HG03571 (cell line): ENCODE measurements at regions not wholly inside any gene's neighbourhood (a gene's known extent, or its start where the extent isn't known, plus 50 kb on each side); places are given as distances from the start of the nearest gene placed in this dataset.

Source experiments
- ATAC-seq: cut with Tn5 transposase; IDR thresholded peaks from one replicate; pipeline ENCODE4 v1.9.1; 2021; ENCODE audit not compliant: unreplicated experiment

DNA sequence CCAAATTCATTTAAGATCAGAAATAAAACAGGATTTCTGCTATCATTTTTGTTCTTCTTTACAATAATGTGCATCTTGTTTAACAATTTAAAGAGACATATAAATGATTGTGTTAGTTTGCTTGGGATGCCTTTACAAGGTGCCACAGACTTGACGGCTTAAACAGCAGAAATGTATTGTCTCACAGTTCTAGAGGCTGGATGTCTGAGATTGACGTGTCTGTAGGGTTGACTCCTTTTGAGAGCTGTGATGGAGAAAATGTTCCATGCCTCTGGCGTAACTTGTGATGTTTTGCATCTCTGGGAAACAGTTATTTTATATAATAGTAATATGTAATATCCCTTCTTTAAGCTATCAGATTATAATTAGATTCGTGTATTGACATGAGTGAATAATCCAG lies 1091.6 kb upstream of the PRMT6 start:
- ATAC-seq = no peak

DNA sequence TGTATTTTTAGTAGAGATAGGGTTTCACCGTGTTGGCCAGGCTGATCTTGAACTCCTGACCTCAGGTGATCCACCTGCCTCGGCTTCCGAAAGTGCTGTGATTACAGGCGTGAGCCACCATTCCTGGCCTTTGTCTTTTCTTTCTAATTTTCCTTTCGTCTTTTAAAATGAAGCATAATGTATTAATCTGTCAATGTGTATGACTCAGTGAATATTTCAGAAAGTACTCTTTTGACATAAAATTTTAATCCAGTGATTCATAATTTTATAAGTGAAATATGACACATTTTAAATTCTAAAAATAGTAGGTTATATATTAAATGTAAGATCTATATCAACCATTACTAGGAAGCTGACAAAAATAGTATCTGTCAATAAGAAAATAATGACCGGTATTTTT lies 1059.0 kb upstream of the PRMT6 start:
- no peak for ATAC-seq

DNA sequence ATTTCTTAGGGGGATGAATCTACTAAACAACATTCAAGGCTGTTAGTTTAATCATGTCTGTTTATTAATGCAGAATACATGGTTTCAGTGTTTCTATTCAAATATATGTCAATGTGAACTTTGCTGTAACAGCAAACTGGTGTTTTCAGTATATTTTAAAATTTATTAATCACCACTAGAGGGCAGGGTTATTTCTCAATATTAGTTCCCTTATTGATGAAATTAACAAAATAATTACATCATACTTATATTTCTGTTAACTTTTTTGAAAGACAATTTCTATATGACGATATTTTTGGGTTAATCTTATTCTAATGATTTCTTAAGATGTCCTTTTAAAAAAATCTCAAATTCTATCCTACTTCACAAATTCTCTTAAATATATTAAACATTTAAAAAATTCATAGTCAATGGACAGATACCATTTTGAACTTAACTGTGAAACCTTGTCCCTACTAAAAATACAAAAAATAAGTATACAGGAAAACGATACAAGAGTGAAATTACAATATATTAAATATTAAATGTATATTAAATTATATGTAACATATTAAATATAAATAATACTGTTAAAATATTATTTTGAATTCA lies 1034.1 kb upstream of the PRMT6 start:
- no peak for ATAC-seq

DNA sequence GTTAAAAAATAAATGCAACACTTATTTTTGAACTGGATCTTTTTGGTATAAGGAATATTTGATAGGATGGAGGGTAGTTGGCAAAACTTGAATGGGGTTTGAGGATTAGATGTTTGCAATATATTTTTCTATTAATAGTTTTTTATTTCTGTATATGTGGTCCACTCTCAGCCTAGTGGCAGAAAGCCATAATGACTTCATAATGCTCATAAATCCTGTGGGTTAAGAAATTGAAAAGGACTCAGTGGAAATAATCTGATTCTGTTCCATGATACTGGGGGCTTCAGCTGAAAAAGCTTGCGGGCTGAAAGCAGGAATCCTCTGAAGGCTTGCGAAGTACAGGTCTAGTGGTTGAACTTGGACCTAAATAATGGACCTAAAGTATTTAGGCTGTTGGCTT lies 1028.6 kb upstream of the PRMT6 start:
- no peak for ATAC-seq

DNA sequence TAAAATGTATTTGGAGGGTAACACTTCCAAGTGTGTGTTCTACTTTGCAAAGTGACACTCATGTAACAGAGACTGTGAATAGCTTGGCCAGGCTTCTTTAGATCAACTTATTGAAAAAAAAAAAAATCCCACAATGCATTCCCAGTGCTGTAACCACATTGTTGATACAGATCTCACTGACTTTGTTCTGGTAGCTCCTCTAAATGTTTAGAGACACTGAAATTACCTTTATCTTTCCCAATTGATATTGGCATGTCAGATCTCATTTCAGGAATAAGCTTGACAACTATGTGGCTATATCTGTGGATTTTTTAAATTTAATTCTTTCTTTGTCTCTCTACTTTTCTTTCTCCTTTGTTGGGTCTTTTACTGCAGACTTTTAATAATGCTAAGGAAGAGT lies 1018.9 kb upstream of the PRMT6 start:
- no peak for ATAC-seq

DNA sequence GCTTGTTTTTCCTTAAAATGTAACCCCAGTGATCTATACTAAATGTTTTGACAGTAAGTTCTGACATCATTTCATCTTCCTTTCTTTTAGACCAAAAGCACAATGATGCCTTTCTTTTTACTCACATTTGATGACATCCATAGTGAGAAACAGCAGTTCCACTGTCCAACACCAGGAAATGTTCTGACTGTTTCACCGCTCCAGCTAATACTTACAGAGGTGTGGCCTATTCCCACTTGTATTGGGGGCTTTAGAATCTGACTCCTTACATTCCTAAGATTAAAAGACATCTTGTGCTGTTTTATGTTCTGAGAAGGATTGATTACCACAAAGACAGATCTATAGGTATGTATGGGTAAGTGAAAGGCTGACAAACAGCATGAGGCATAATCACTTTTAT lies 1018.2 kb upstream of the PRMT6 start:
- ATAC-seq = no peak

DNA sequence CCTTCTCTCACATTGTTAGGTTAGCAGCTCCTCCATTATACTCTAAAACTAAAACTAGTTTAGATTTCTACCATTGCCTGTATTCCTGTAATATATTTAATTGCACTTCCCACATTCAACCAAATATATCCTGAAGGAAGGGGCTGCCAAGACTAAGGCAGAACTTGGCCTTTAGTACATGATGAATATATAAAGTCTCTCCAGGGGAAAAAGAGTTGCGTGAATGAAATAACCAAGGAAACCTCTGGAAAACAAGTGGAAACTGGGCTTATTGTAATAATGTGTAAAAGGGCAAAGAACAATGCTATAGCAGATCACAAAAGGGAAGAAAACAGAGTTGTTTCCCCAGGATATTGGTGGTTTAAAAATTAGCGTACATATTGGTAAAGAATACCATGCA lies 1012.5 kb upstream of the PRMT6 start:
- no peak for ATAC-seq

DNA sequence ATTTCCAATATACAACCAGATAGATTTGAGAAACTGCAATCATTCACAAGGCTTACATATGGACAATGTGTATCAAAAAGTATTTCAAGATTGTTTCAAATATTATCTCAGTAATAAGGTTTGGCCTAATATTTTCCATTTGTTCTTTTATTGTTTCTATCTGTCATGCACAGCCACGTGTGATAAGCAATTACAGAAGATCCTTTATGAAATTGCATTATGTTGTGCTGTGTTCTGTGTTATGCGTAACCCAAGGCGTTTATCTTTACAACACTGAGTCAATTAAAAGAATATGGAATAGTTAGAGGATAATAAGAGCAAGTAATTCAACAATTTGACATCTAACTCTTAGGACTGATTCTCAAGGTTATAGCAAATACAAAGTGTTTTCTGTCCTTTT lies 1009.3 kb upstream of the PRMT6 start:
- ATAC-seq = no peak

DNA sequence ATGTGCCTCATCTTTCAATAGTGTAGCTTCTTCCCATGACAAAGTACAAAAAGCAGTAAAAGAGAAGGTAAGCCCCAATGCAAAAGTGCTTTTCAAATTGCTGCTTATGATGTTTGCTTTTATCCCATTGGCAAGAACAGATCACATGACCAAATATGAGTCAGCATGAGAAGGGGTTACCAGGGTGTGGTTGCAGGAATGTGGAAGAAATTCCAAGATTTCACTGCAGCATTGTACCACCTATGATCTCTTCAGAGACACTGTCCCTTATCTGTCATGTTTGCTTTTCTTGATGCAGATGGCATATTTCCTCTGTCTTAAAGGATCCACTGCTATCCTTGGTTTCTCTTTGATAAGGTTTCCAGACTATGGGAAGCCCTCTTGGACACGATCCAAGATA lies 1006.9 kb upstream of the PRMT6 start:
- no peak for ATAC-seq

DNA sequence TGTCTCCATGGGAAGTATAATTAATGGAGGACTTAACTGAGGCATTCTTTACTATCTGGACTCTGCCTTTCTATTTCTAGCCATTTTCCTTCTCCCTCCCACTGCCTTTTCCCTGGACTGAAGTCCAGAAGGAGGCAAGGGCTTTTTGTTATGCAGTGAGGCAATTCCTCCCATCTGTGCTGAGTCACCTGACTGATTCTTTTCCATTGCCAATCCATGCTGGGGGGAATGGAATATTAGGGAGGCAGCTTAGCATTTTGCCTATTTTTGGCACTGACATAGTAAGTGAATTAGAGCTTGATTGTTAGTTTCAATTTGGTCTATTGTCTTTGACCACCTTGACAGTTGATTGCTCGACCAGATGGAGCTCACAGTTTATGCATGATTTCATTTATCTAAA lies 1000.6 kb upstream of the PRMT6 start:
- no peak for ATAC-seq

DNA sequence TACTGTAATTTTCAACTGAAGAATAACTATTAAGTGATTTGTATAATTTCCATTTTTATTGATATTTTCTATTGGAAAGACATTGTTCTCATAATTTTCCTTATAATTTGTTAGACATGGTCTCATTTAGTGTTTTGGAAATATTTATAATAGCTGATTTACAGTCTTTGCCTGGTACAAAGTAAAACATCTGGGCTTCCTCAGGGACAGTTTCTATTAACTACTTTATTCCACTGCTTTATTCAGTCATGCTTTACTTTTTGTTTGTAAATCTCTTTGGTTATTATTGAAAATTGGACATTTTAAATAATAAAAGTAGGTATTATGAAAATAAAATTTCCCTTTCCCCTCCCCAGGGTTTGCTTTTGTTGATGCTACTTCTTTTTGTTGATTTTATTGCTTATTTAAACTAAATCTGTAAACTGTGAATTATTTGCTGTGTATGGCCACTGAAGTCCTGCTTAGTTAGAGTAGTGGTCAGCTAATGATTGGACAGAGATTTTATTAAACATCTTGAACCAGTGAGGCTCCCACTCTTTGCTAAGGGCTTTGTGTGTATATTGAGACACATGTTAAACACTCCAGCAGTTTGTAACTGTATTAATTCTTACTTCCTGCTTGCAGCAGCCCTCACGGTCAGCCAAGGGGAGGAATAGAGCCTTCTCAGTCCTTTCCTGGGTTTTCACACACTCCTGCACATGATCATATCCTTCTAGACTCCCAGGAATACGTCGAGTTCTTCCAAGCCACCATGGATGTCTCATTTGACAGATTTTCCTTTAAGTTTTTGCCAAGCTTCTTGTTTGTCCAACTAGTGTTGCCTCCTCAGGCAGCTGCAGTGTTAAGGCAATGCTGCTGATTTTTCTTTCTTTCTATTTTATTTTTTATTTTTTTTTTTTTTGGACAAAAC lies 994.6 kb upstream of the PRMT6 start:
- no peak for ATAC-seq

DNA sequence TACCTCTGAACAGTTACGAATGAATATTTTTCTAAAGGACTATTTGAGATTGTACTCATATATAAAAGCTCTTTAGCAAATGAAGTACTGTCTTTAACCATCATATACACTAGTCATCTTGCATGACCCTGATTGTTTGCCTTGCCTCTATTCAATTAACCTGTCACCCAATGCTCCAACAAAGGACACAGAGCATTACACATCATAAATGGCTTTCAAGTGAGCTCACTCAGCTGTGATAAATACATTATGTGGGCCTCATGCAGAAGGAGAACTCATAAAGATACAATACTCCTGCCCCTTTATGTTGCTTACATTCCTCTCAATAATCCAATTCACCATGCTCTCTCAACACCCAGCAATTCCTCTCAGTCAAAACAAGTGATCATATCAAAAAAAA lies 993.0 kb upstream of the PRMT6 start:
- ATAC-seq = no peak

DNA sequence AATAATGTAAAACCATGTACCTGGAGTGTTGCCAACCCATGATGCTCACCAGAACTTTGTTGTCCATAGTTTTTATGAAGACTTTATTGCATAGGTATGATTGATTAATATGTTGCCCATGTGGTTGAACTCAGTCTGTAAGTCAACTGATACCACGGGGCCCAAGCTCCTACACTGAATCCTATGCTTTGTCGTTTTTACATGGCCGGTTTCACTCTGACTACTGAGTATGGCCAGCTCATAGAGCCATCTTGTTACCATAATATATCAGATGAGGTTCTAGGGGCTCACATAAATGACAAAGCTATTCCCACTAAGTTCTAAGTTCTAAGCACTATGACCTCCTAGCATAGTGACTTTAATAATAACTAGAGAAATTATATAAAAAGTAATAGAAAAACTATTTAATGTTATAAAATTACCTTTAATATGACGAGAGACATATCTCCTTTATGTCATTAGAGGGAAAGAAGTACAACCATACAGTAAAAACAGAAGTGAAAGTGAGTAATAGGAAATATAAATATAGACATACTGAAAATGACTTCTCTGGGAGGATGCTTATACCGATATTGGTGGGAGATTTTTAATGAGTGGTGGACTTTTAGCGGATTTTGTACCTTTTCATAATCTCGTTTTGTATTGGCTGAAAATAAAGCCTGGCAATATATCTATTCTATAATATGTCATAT lies 983.4 kb upstream of the PRMT6 start:
- ATAC-seq = peak; percentile 58

DNA sequence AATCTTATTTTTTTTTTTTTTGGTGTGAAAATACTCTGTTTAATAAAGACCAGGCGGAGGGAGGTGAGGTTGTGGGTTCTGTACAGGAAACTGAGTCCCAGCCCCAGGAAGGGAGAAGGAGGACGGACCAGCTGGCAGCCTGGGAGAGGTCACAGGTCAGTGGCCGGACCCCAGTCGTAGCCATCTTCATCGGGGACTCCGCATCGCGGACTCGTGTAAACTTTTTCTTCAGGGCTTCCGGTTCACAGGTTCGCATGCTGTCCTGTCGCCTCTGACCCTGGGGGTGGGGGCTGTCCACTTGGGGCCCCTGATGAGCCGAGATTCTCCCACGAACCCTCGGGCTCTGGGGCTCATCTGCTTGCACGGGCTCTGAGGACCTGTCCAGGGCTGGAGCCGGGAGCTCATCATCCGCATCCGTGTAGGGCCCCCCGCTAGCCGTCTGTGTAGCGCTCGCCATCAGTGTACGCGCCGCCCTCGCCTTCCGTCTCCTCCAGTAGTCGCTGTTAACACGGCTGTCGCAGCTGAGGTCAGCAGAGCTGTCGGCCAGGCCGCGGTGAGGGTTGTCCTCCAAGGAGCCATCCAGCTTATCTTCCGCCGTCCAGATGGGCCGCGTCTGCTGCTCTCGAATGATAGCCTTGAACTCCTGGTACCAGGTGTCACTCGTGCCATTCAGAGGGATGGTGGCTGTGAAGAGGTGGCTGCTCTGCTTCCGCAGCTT lies 975.7 kb upstream of the PRMT6 start:
- no peak for ATAC-seq

DNA sequence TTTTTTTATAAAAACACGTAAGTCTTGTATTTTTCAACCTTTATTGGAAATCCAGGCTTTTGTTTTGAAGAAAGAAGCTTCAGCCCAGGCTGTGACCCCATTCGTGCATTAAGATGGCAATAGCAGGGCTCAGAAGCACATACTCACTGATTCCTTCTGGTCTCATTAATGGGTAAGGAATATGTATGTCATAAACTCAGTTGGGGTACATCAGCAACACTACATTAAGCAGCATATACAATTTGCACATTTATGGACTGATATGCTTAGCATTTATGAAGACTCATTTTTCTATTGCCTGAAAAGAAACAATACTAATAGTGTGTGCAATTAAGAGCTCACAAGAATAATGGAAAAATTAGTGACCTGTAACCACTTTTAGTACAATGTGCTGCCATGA lies 945.4 kb upstream of the PRMT6 start:
- ATAC-seq = no peak

DNA sequence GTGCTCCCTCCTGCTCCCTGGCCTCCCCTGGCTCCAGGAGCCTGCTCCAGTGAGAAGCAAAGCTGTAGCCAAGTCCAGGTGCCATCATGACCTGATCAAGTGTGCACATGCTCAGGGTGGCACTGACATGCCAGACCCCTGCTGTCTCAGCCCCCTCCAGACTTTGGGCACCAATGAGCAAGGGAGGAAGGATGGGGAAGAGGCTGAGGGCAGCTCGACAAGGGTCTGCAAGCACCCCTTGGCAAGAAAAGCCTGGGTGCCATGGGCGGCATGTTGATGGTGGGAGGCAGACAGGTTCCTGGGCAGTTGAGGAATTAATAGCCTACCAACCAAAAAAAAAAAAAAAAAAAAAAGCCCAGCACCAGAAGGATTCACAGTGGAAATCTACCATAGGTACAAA lies 942.6 kb upstream of the PRMT6 start:
- no peak for ATAC-seq

DNA sequence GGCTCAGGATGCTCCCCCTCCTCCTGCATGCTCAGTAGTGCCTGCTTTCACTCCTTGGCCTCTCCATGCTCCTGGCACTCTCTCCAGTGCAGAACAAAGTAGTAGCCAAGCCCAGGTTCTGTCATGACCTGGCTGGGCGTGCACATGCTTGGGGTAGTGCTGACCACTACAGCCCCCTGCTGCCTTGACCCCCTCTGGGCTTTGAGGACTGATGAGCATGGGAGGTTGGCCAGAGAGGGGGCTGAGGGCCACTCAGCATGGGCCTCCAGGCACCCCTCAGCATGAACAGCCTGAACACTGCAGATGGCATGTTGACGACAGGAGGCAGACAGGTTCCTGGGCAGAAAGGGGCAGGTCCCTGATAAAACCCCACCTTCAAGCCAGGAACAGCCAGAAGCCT lies 935.7 kb upstream of the PRMT6 start:
- ATAC-seq = no peak

DNA sequence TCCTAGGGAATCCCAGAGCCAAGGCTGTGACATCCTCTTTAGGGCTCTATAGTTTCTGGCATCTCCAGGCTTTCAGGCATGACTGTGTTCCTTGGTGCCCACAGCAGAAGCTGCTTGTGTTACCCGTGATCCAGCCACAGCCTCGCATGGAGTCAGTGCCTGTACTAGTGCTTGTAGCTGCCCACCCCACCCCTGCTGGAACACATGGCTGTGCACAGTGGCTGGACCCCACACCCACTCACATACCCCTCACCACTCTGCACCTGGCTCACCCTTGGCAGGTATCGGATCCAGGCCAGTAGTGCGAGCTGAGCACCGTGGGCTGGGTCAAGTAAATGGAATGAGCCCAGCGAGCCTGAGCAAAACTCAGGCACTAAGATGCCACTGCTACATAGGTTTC lies 934.7 kb upstream of the PRMT6 start:
- ATAC-seq = no peak

DNA sequence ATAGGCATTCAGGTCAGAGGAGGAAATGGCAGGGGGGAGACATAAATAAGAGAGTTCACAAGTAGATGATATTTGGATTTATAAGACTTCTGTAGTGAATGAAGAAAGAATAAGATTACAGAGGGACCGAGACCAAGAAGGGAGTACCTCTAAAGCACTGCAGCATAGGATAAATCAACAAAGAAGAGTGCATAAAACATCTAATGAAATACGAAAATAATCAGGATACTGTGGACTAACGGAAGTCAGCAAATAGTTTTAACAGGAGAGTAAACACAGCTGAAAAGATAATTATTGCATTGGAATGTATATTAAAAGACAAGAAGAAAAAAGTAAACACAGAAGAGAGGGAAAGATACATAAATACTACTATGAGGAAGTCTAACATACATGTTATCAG lies 921.9 kb upstream of the PRMT6 start:
- ATAC-seq = no peak

DNA sequence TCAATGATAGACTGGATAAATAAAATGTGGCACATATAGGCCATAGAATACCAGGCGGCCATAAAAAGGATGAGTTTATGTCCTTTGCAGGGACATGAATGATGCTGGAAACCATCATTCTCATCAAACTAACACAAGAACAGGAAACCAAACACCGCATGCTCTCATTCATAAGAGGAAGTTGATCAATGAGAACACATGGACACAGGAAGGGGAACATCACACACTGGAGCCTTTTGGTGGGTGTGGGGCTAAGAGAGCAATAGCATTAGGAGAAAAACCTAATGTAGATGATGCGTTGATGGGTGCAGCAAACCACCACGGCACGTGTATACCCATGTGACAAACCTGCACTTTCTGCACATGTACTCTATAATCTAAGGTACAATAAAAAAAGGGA lies 883.4 kb upstream of the PRMT6 start:
- no peak for ATAC-seq

DNA sequence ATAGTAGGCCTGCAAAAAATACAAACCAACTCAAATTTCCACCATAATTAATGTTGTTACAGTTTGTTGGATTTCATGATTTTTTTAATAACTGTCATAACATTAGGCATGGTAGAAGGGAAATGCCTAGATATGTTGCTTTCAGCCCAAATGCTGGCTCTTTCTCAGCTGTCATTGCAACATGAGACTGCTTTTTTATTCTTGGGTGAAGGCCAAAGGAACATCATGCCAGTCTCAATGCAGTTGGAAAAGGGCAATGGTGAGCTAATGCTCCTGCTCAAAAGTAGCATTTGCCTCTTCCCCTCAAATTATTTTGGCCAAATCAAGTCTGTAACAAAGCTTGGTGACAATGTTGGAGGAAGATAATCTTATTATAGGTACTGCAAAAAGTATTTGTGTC lies 877.7 kb upstream of the PRMT6 start:
- no peak for ATAC-seq

DNA sequence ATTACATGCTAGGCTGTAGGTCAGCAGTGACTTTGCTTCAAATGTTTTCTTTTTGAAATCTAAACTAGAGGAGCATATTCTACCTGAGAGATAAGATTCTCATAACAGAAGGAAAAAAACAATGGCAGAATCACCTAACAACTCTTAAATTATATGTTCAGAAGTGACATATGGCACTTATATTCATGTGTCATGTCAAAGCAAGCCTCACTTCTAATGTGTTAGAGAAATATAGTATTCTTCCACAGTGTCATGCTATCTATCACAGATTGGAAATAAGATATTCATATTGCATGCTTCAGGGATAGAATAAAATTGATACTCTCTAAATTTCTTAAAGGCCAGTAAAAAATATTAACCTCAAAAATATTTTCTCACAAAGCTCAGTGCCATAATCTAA lies 874.6 kb upstream of the PRMT6 start:
- no peak for ATAC-seq
